ENCODE measurements at regions not wholly inside any gene's neighbourhood (a gene's known extent, or its start where the extent isn't known, plus 50 kb on each side); places are given as distances from the start of the nearest gene placed in this dataset.

- Histone ChIP-seq H3K36me3 (ENCODE audit: control insufficient read depth, insufficient read depth, low read length) (no peaks in the 10 kb centered on the region), H3K27ac (ENCODE audit: low read length) (no peak overlapping the region), H3K27me3 (ENCODE audit: control insufficient read depth, insufficient read depth, low read length) (no peaks in the 10 kb centered on the region), H3K4me3 (ENCODE audit: low read length) (no peak overlapping the region), H3K4me1 (ENCODE audit: control insufficient read depth, insufficient read depth, low read length) (no peaks in the 10 kb centered on the region), H3K9me3 (ENCODE audit: control insufficient read depth, insufficient read depth, low read length) (peaks cover 19% of the 10 kb centered on the region)
- Mint-ChIP-seq H3K27ac (no peak overlapping the region), H3K4me3 (no peak overlapping the region), H3K27me3 (ENCODE audit: low read depth in 2 of 2) (no peaks in the 10 kb centered on the region), H3K9me3 (peaks cover 14 to 19% of the 10 kb centered on the region in 2 donors), H3K4me1 (no peaks in the 10 kb centered on the region), H3K36me3 (peaks cover 8% of the 10 kb centered on the region)
- 90% methylated on average over 10 of the region's 10 CpGs for WGBS (ENCODE audit: insufficient coverage)
- ATAC-seq (no peak), DNase-seq (no peak)
- TF ChIP-seq CTCF (IDR thresholded peaks at IDR 0.05): no peak
- intact Hi-C loops (cut with micrococcal nuclease): no loop called here
Measured at GRCh38 chr11:41955635-41956400, 496.4 kb upstream of the LRRC4C start.

GRCh38 chr11:41963406-41963805, 504.0 kb upstream of the LRRC4C start:
- no peak for ATAC-seq
- Mint-ChIP-seq H3K4me3 (no peak overlapping the region), H3K36me3 (peaks cover 10% of the 10 kb centered on the region), H3K9me3 (peaks cover 12 to 16% of the 10 kb centered on the region in 2 donors), H3K27me3 (ENCODE audit: low read depth in 2 of 2) (no peaks in the 10 kb centered on the region), H3K27ac (no peak overlapping the region), H3K4me1 (no peaks in the 10 kb centered on the region)
- intact Hi-C loops (cut with micrococcal nuclease): no loop called here
- DNase-seq: no peak
- peaks cover 4% of the 10 kb centered on the region for H3K9me3 ChIP-seq (ENCODE audit: control insufficient read depth, insufficient read depth, low read length)
- no peaks in the 10 kb centered on the region for H3K4me1 ChIP-seq (ENCODE audit: control insufficient read depth, insufficient read depth, low read length)
- H3K4me3 ChIP-seq (ENCODE audit: low read length): no peak overlapping the region
- no peaks in the 10 kb centered on the region for H3K27me3 ChIP-seq (ENCODE audit: control insufficient read depth, insufficient read depth, low read length)
- no peaks in the 10 kb centered on the region for H3K36me3 ChIP-seq (ENCODE audit: control insufficient read depth, insufficient read depth, low read length)
- WGBS (ENCODE audit: insufficient coverage): 29% methylated on average over 1 of the region's 1 CpG
- no peak for TF ChIP-seq CTCF (IDR thresholded peaks at IDR 0.05)
- H3K27ac ChIP-seq (ENCODE audit: low read length): no peak overlapping the region

GRCh38 chr11:41970681-41971080, 511.2 kb upstream of the LRRC4C start:
- Mint-ChIP-seq H3K9me3 (peaks cover 10 to 12% of the 10 kb centered on the region in 2 donors), H3K36me3 (no peaks in the 10 kb centered on the region), H3K27ac (no peak overlapping the region), H3K4me1 (no peaks in the 10 kb centered on the region), H3K27me3 (ENCODE audit: low read depth in 2 of 2) (no peaks in the 10 kb centered on the region), H3K4me3 (no peak overlapping the region)
- Histone ChIP-seq H3K27me3 (ENCODE audit: control insufficient read depth, insufficient read depth, low read length) (no peaks in the 10 kb centered on the region), H3K4me1 (ENCODE audit: control insufficient read depth, insufficient read depth, low read length) (no peaks in the 10 kb centered on the region), H3K4me3 (ENCODE audit: low read length) (no peak overlapping the region), H3K27ac (ENCODE audit: low read length) (no peak overlapping the region), H3K36me3 (ENCODE audit: control insufficient read depth, insufficient read depth, low read length) (no peaks in the 10 kb centered on the region), H3K9me3 (ENCODE audit: control insufficient read depth, insufficient read depth, low read length) (peaks cover 3% of the 10 kb centered on the region)
- ATAC-seq (no peak), DNase-seq (no peak)
- WGBS (ENCODE audit: insufficient coverage): no CpG with 5 or more reads among the region's 1 CpG
- intact Hi-C loops (cut with micrococcal nuclease): no loop called here
- TF ChIP-seq CTCF (IDR thresholded peaks at IDR 0.05): no peak

DNA sequence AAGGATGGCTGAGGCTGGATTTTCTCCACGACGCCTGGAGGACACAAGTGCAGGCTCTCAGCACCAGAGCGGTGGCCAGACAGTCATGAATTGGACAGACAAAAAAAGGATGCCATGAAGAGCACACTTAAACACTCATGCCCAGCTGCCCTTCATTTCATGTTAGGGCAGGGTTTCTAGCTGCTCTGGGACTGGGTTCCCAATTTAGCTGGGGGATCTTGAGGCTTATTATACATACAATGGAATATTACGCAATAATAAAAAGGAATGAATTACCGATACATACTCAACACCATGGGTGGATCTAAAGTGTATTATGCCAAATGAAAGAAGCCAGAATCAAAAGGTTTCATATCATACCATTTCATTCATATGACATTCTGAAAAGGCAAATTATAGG, 512.1 kb upstream of the LRRC4C start:
- peaks cover 3% of the 10 kb centered on the region for H3K9me3 ChIP-seq (ENCODE audit: control insufficient read depth, insufficient read depth, low read length)
- DNase-seq (no peak), ATAC-seq (no peak)
- H3K36me3 ChIP-seq (ENCODE audit: control insufficient read depth, insufficient read depth, low read length): no peaks in the 10 kb centered on the region
- no peaks in the 10 kb centered on the region for H3K36me3 Mint-ChIP-seq
- 43% methylated on average over 3 of the region's 5 CpGs for WGBS (ENCODE audit: insufficient coverage)
- H3K9me3 Mint-ChIP-seq: peaks cover 8 to 13% of the 10 kb centered on the region in 2 donors
- H3K4me1 Mint-ChIP-seq: no peaks in the 10 kb centered on the region
- H3K27ac Mint-ChIP-seq: no peak overlapping the region
- TF ChIP-seq CTCF (IDR thresholded peaks at IDR 0.05): no peak
- no peaks in the 10 kb centered on the region for H3K27me3 ChIP-seq (ENCODE audit: control insufficient read depth, insufficient read depth, low read length)
- intact Hi-C loops (cut with micrococcal nuclease): no loop called here
- H3K4me1 ChIP-seq (ENCODE audit: control insufficient read depth, insufficient read depth, low read length): no peaks in the 10 kb centered on the region
- no peak overlapping the region for H3K27ac ChIP-seq (ENCODE audit: low read length)
- no peak overlapping the region for H3K4me3 Mint-ChIP-seq
- no peak overlapping the region for H3K4me3 ChIP-seq (ENCODE audit: low read length)
- no peaks in the 10 kb centered on the region for H3K27me3 Mint-ChIP-seq (ENCODE audit: low read depth in 2 of 2)

All from natural killer cell (primary cell).